H1 (cell line): ENCODE measurements at regions not wholly inside any gene's neighbourhood (a gene's known extent, or its start where the extent isn't known, plus 50 kb on each side); places are given as distances from the start of the nearest gene placed in this dataset.

Experiments
- CTCF ChIA-PET: fragments of 300-600 bp; sonication (Branson Sonifier 250); formaldehyde crosslinking; loops from one replicate; lab custom pipeline; 2021; ENCODE audit not compliant: partially characterized antibody; lab: Charles Lee
- POLR2A ChIA-PET: fragments of 300-600 bp; sonication (Branson Sonifier 250); formaldehyde crosslinking; loops from one replicate; lab custom pipeline; 2021; ENCODE audit warnings: inconsistent platforms; ENCODE audit not compliant: partially characterized antibody; lab: Charles Lee
- DNase-seq, 2 experiments: peaks; one replicate each; pipeline versions ENCODE4 v3.0.0 to v3.0.0-alpha.2; 2010 to 2022; ENCODE audit warnings: low spot score in 2 of 2, low read depth in 1 of 2, mixed read lengths in 1 of 2
- FAIRE-seq: peaks from 2 replicates; lab custom pipeline; 2011; peaks lifted over from hg19 to GRCh38; lab: Jason Lieb, UNC
- H2AFZ ChIP-seq: 2 replicates; pipeline ENCODE4 v1.8.1; 2012; ENCODE audit warnings: low read length, inconsistent platforms
- H2AK5ac ChIP-seq: 2 replicates; pipeline ENCODE4 v1.6.1; 2013; ENCODE audit warnings: low read depth, low read length
- H2BK120ac ChIP-seq: replicated peaks from 2 replicates; pipeline ENCODE3; 2013; ENCODE audit warnings: low read depth, low read length, inconsistent platforms
- H2BK12ac ChIP-seq: 2 replicates; pipeline ENCODE4 v1.6.1; 2013; ENCODE audit warnings: low read depth, low read length
- H2BK15ac ChIP-seq: 2 replicates; pipeline ENCODE4 v1.6.1; 2013; ENCODE audit warnings: low read length
- H2BK20ac ChIP-seq: 2 replicates; pipeline ENCODE4 v1.6.1; 2013; ENCODE audit warnings: low read length
- H2BK5ac ChIP-seq: 2 replicates; pipeline ENCODE4 v1.6.1; 2013; ENCODE audit warnings: low read depth, low read length
- H3K14ac ChIP-seq: 2 replicates; pipeline ENCODE4 v1.6.1; 2013; ENCODE audit warnings: inconsistent platforms; ENCODE audit not compliant: insufficient read length
- H3K18ac ChIP-seq: 2 replicates; pipeline ENCODE4 v1.6.1; 2013; ENCODE audit warnings: low read length; ENCODE audit errors: extremely low read depth
- H3K23ac ChIP-seq: 2 replicates; pipeline ENCODE4 v1.6.1; 2013; ENCODE audit warnings: inconsistent platforms; ENCODE audit not compliant: insufficient read length
- H3K23me2 ChIP-seq: 2 replicates; pipeline ENCODE4 v1.6.1; 2013; ENCODE audit warnings: low read depth, low read length
- H3K27ac ChIP-seq: 2 replicates; pipeline ENCODE4 v1.6.1; 2011; ENCODE audit warnings: low read depth, low read length, inconsistent platforms
- H3K27me3 ChIP-seq, 4 experiments: replicated peaks in 1 of 4; 1 replicate in 1 of 4; 2 replicates in 3 of 4; pipeline versions ENCODE4 v1.6.1 to v1.8.1; 2011 to 2013; ENCODE audit warnings: low read length in 3 of 4, mild to moderate bottlenecking in 3 of 4, inconsistent platforms in 2 of 4, mixed read lengths in 2 of 4, moderate library complexity in 1 of 4; ENCODE audit not compliant: control insufficient read depth in 3 of 4, insufficient read depth in 3 of 4; ENCODE audit errors: extremely low read depth in 1 of 4
- H3K36me3 ChIP-seq, 4 experiments: 2 replicates each; pipeline versions ENCODE4 v1.6.1 to v1.8.1; 2011 to 2013; ENCODE audit warnings: mild to moderate bottlenecking in 4 of 4, low read length in 3 of 4, moderate library complexity in 2 of 4, control low read depth in 1 of 4, inconsistent platforms in 1 of 4; ENCODE audit not compliant: insufficient read depth in 4 of 4, control insufficient read depth in 2 of 4
- H3K4ac ChIP-seq: replicated peaks from 2 replicates; pipeline ENCODE3; 2013; ENCODE audit warnings: low read length, low read depth, mixed read lengths, inconsistent platforms; ENCODE audit not compliant: insufficient read length
- H3K4me1 ChIP-seq, 4 experiments: replicated peaks in 1 of 4; 1 replicate in 1 of 4; 2 replicates in 3 of 4; pipeline versions ENCODE4 v1.6.1 to v1.8.1; 2011 to 2013; ENCODE audit warnings: low read length in 3 of 4, inconsistent platforms in 2 of 4, mixed read lengths in 1 of 4; ENCODE audit not compliant: insufficient read depth in 4 of 4, control insufficient read depth in 3 of 4
- H3K4me2 ChIP-seq, 2 experiments: 2 replicates each; pipeline versions ENCODE4 v1.6.1 to v1.8.1; 2011 to 2013; ENCODE audit warnings: low read depth in 2 of 2, low read length in 2 of 2, control low read depth in 1 of 2, inconsistent platforms in 1 of 2, mild to moderate bottlenecking in 1 of 2; ENCODE audit not compliant: insufficient read depth in 1 of 2
- H3K4me3 ChIP-seq, 4 experiments: fragments of 200-600, 300-600 bp in 1 of 4; sonication (generic), shearing (Covaris generic), sonication (Bioruptor Twin) in 1 of 4; 2 replicates each; pipeline versions ENCODE4 v1.5.1 to v1.8.1; 2011 to 2016; ENCODE audit warnings: low read length in 4 of 4, low read depth in 3 of 4, control low read depth in 2 of 4, inconsistent platforms in 2 of 4, mild to moderate bottlenecking in 2 of 4, mixed read lengths in 1 of 4, moderate library complexity in 1 of 4; ENCODE audit not compliant: insufficient read depth in 2 of 4; ENCODE audit errors: extremely low read depth in 1 of 4
- H3K56ac ChIP-seq: replicated peaks from 2 replicates; pipeline ENCODE3; 2013; ENCODE audit warnings: low read depth, mild to moderate bottlenecking, mixed read lengths, low read length, inconsistent platforms; ENCODE audit not compliant: insufficient read length
- H3K79me1 ChIP-seq: 2 replicates; pipeline ENCODE4 v1.6.1; 2013; ENCODE audit warnings: low read depth, low read length, control low read depth
- H3K79me2 ChIP-seq, 2 experiments: 2 replicates each; pipeline versions ENCODE4 v1.6.1 to v1.8.1; 2012 to 2013; ENCODE audit warnings: low read length in 2 of 2, mild to moderate bottlenecking in 2 of 2, inconsistent platforms in 1 of 2; ENCODE audit not compliant: insufficient read depth in 2 of 2, control insufficient read depth in 1 of 2
- H3K9ac ChIP-seq, 4 experiments: replicated peaks in 1 of 4; 1 replicate in 1 of 4; 2 replicates in 3 of 4; pipeline versions ENCODE4 v1.6.1 to v1.8.1; 2011 to 2013; ENCODE audit warnings: low read depth in 3 of 4, low read length in 3 of 4, control low read depth in 2 of 4, mild to moderate bottlenecking in 2 of 4, moderate library complexity in 2 of 4, inconsistent platforms in 1 of 4; ENCODE audit errors: extremely low read depth in 1 of 4
- H3K9me3 ChIP-seq, 2 experiments: 2 replicates each; pipeline versions ENCODE4 v1.6.1 to v1.8.1; 2012 to 2013; ENCODE audit warnings: mild to moderate bottlenecking in 2 of 2, moderate library complexity in 2 of 2, control low read depth in 1 of 2, inconsistent platforms in 1 of 2, low read depth in 1 of 2, low read length in 1 of 2, mixed read lengths in 1 of 2; ENCODE audit not compliant: insufficient read depth in 2 of 2
- H4K20me1 ChIP-seq, 2 experiments: replicated peaks in 1 of 2; 2 replicates each; pipeline versions ENCODE3 to v1.8.1; 2011 to 2013; ENCODE audit warnings: inconsistent platforms in 2 of 2, low read length in 2 of 2, mild to moderate bottlenecking in 1 of 2; ENCODE audit not compliant: insufficient read depth in 2 of 2, control insufficient read depth in 1 of 2
- H4K5ac ChIP-seq: 2 replicates; pipeline ENCODE4 v1.6.1; 2013; ENCODE audit warnings: low read length, low read depth, mixed read lengths, inconsistent platforms; ENCODE audit not compliant: insufficient read length
- H4K8ac ChIP-seq: 2 replicates; pipeline ENCODE4 v1.8.0; 2013; ENCODE audit warnings: mild to moderate bottlenecking, moderate library complexity, low read length, inconsistent platforms; ENCODE audit not compliant: insufficient read depth; ENCODE audit errors: extremely low read depth
- H4K91ac ChIP-seq: replicated peaks from 2 replicates; pipeline ENCODE3; 2013; ENCODE audit warnings: low read length, mixed read lengths, inconsistent platforms; ENCODE audit not compliant: insufficient read length
- CHD1 ChIP-seq: IDR thresholded peaks from 2 replicates; pipeline ENCODE4 v1.6.1; 2012; ENCODE audit warnings: low read depth, low read length, improper control_type of control experiment
- EP300 ChIP-seq, 2 experiments: IDR thresholded peaks; 1 replicate in 1 of 2; 2 replicates in 1 of 2; pipeline ENCODE4 v1.6.1; 2011 to 2012; ENCODE audit warnings: low read depth in 2 of 2, low read length in 2 of 2, mild to moderate bottlenecking in 2 of 2, borderline replicate concordance in 1 of 2, inconsistent platforms in 1 of 2, moderate library complexity in 1 of 2
- GABPA ChIP-seq: IDR thresholded peaks from 2 replicates; pipeline ENCODE4 v1.6.1; 2011; ENCODE audit warnings: mild to moderate bottlenecking, low read length, moderate library complexity, borderline replicate concordance; ENCODE audit not compliant: insufficient read depth
- POU5F1 ChIP-seq: IDR thresholded peaks from 2 replicates; pipeline ENCODE4 v1.6.1; 2011; ENCODE audit warnings: low read depth, mild to moderate bottlenecking, low read length, moderate library complexity
- RBBP5 ChIP-seq: IDR thresholded peaks from 2 replicates; pipeline ENCODE4 v1.7.1; 2012; ENCODE audit warnings: low read depth, mild to moderate bottlenecking, inconsistent platforms, low read length, moderate library complexity, borderline replicate concordance
- SAP30 ChIP-seq: fragments of 300-600 bp; sonication (generic); IDR thresholded peaks from 2 replicates; pipeline ENCODE4 v1.7.1; 2012; ENCODE audit warnings: low read length, moderate library complexity, mild to moderate bottlenecking, inconsistent platforms; ENCODE audit not compliant: insufficient read depth, insufficient replicate concordance

- no peak overlapping the region for H2BK20ac ChIP-seq
- no peak overlapping the region for H3K4me2 ChIP-seq
- no peak overlapping the region for H4K91ac ChIP-seq
- no peaks in the 10 kb centered on the region for H3K79me2 ChIP-seq
- H3K27ac ChIP-seq, result no peak overlapping the region
- no peak overlapping the region for H4K5ac ChIP-seq
- H2AK5ac ChIP-seq, result no peak overlapping the region
- no peak overlapping the region for H3K4me3 ChIP-seq
- H3K27me3 ChIP-seq, result no peaks in the 10 kb centered on the region
- DNase-seq (no peak), FAIRE-seq (no peak)
- H3K79me1 ChIP-seq, result no peaks in the 10 kb centered on the region
- TF ChIP-seq EP300 (IDR thresholded peaks at IDR 0.05; ENCODE audit: borderline replicate concordance in 1 of 2, low read depth in 2 of 2, low read length in 2 of 2) (no peak), GABPA (no peak), CHD1 (no peak), RBBP5 (no peak), SAP30 (no peak), POU5F1 (no peak)
- H3K9me3 ChIP-seq, result no peaks in the 10 kb centered on the region
- H2BK5ac ChIP-seq, result no peak overlapping the region
- H3K23ac ChIP-seq, result no peak overlapping the region
- no peak overlapping the region for H2AFZ ChIP-seq
- H3K18ac ChIP-seq, result no peak overlapping the region
- H2BK120ac ChIP-seq, result no peak overlapping the region
- H2BK12ac ChIP-seq, result no peak overlapping the region
- no peak overlapping the region for H3K4ac ChIP-seq
- H3K4me1 ChIP-seq, result no peaks in the 10 kb centered on the region
- no peaks in the 10 kb centered on the region for H3K23me2 ChIP-seq
- H3K9ac ChIP-seq, result no peak overlapping the region
- no peak overlapping the region for H4K8ac ChIP-seq
- no peaks in the 10 kb centered on the region for H3K36me3 ChIP-seq
- H4K20me1 ChIP-seq, result no peaks in the 10 kb centered on the region
- CTCF ChIA-PET, result interaction anchor here (1.8 kb wide), 1 partner anchor 250 kb away, joined by 4 read pairs; no protein-coding TSS in a partner anchor
- H3K56ac ChIP-seq, result no peak overlapping the region
- no peak overlapping the region for H3K14ac ChIP-seq
- H2BK15ac ChIP-seq, result no peak overlapping the region
- POLR2A ChIA-PET, result no interaction called here
Measured at GRCh38 chr6:108791700-108792099, 56.5 kb upstream of the ARMC2 start.
